Activated naive CD8-positive, alpha-beta T cell treated with anti-CD3 and anti-CD28 coated beads for 36 hours (primary cell): ENCODE measurements at regions not wholly inside any gene's neighbourhood (a gene's known extent, or its start where the extent isn't known, plus 50 kb on each side); places are given as distances from the start of the nearest gene placed in this dataset.
A peak's percentile ranks its signal among the peaks of the same experiment; 100 is the strongest.

Experiments used
- DNase-seq: peaks from one replicate; pipeline ENCODE4 v3.0.0; 2021
- H3K27ac Mint-ChIP-seq: one replicate; pipeline ENCODE4 v1.8.0; 2022; ENCODE audit warnings: mild to moderate bottlenecking, moderate library complexity, mixed read lengths
- H3K27me3 Mint-ChIP-seq: one replicate; pipeline ENCODE4 v1.8.0; 2022; ENCODE audit warnings: mild to moderate bottlenecking, mixed read lengths
- H3K36me3 Mint-ChIP-seq: one replicate; pipeline ENCODE4 v1.8.0; 2021; ENCODE audit warnings: mild to moderate bottlenecking, mixed read lengths
- H3K4me1 Mint-ChIP-seq: one replicate; pipeline ENCODE4 v1.8.0; 2021; ENCODE audit warnings: mixed read lengths
- H3K4me3 Mint-ChIP-seq: one replicate; pipeline ENCODE4 v1.8.0; 2022; ENCODE audit warnings: mild to moderate bottlenecking, moderate library complexity, mixed read lengths
- H3K9me3 Mint-ChIP-seq: one replicate; pipeline ENCODE4 v1.8.0; 2022; ENCODE audit warnings: mixed read lengths

- Mint-ChIP-seq H3K4me1 (no peaks in the 10 kb centered on the region), H3K9me3 (no peaks in the 10 kb centered on the region), H3K36me3 (no peaks in the 10 kb centered on the region), H3K4me3 (no peak overlapping the region), H3K27ac (no peak overlapping the region), H3K27me3 (no peaks in the 10 kb centered on the region)
- DNase-seq, result no peak
Observed at GRCh38 chr17:36750316-36750885, 149.0 kb downstream of the MRM1 start.

GRCh38 chr17:36752096-36752888 lies 150.9 kb downstream of the MRM1 start:
- Mint-ChIP-seq H3K27ac (no peak overlapping the region), H3K27me3 (no peaks in the 10 kb centered on the region), H3K4me3 (no peak overlapping the region), H3K4me1 (no peaks in the 10 kb centered on the region), H3K9me3 (no peaks in the 10 kb centered on the region), H3K36me3 (no peaks in the 10 kb centered on the region)
- DNase-seq, result no peak

- peak; percentile 29 for DNase-seq
- no peaks in the 10 kb centered on the region for H3K4me1 Mint-ChIP-seq
- H3K36me3 Mint-ChIP-seq, result no peaks in the 10 kb centered on the region
- H3K4me3 Mint-ChIP-seq, result no peak overlapping the region
- H3K27ac Mint-ChIP-seq, result no peak overlapping the region
- no peaks in the 10 kb centered on the region for H3K27me3 Mint-ChIP-seq
- H3K9me3 Mint-ChIP-seq, result no peaks in the 10 kb centered on the region
Observed at GRCh38 chr17:36755586-36755985, 154.2 kb downstream of the MRM1 start.

GRCh38 chr17:36756695-36757094 lies 155.3 kb downstream of the MRM1 start:
- Mint-ChIP-seq H3K9me3 (no peaks in the 10 kb centered on the region), H3K4me1 (no peaks in the 10 kb centered on the region), H3K27ac (no peak overlapping the region), H3K4me3 (no peak overlapping the region), H3K36me3 (no peaks in the 10 kb centered on the region), H3K27me3 (no peaks in the 10 kb centered on the region)
- DNase-seq, result no peak

GRCh38 chr17:36760425-36760824 lies 159.0 kb downstream of the MRM1 start:
- H3K9me3 Mint-ChIP-seq, result no peaks in the 10 kb centered on the region
- H3K27me3 Mint-ChIP-seq, result no peaks in the 10 kb centered on the region
- peaks cover 13% of the 10 kb centered on the region for H3K4me1 Mint-ChIP-seq
- H3K27ac Mint-ChIP-seq, result no peak overlapping the region
- no peaks in the 10 kb centered on the region for H3K36me3 Mint-ChIP-seq
- no peak for DNase-seq
- no peak overlapping the region for H3K4me3 Mint-ChIP-seq

GRCh38 chr17:36761203-36761950 lies 160.0 kb downstream of the MRM1 start:
- no peak overlapping the region for H3K4me3 Mint-ChIP-seq
- DNase-seq, result no peak
- no peak overlapping the region for H3K27ac Mint-ChIP-seq
- H3K4me1 Mint-ChIP-seq, result peaks cover 13% of the 10 kb centered on the region
- no peaks in the 10 kb centered on the region for H3K27me3 Mint-ChIP-seq
- no peaks in the 10 kb centered on the region for H3K36me3 Mint-ChIP-seq
- no peaks in the 10 kb centered on the region for H3K9me3 Mint-ChIP-seq

- peaks cover 13% of the 10 kb centered on the region for H3K4me1 Mint-ChIP-seq
- H3K27me3 Mint-ChIP-seq, result no peaks in the 10 kb centered on the region
- H3K27ac Mint-ChIP-seq, result no peak overlapping the region
- no peak overlapping the region for H3K4me3 Mint-ChIP-seq
- H3K36me3 Mint-ChIP-seq, result no peaks in the 10 kb centered on the region
- no peak for DNase-seq
- no peaks in the 10 kb centered on the region for H3K9me3 Mint-ChIP-seq
Observed at GRCh38 chr17:36765436-36766043, 164.2 kb downstream of the MRM1 start.

- H3K27ac Mint-ChIP-seq, result no peak overlapping the region
- no peak overlapping the region for H3K4me3 Mint-ChIP-seq
- no peaks in the 10 kb centered on the region for H3K9me3 Mint-ChIP-seq
- no peak for DNase-seq
- no peaks in the 10 kb centered on the region for H3K36me3 Mint-ChIP-seq
- H3K4me1 Mint-ChIP-seq, result peaks cover 3% of the 10 kb centered on the region
- no peaks in the 10 kb centered on the region for H3K27me3 Mint-ChIP-seq
Observed at GRCh38 chr17:36768394-36768793, 167.0 kb downstream of the MRM1 start.

GRCh38 chr17:36773039-36773438 lies 164.2 kb upstream of the LHX1 start:
- no peak overlapping the region for H3K4me3 Mint-ChIP-seq
- H3K9me3 Mint-ChIP-seq, result no peaks in the 10 kb centered on the region
- no peaks in the 10 kb centered on the region for H3K36me3 Mint-ChIP-seq
- peaks cover 10% of the 10 kb centered on the region for H3K27me3 Mint-ChIP-seq
- no peak overlapping the region for H3K27ac Mint-ChIP-seq
- H3K4me1 Mint-ChIP-seq, result no peaks in the 10 kb centered on the region
- DNase-seq, result no peak

GRCh38 chr17:36777118-36777517 lies 160.2 kb upstream of the LHX1 start:
- no peaks in the 10 kb centered on the region for H3K9me3 Mint-ChIP-seq
- no peak overlapping the region for H3K27ac Mint-ChIP-seq

GRCh38 chr17:36778448-36778847 lies 158.8 kb upstream of the LHX1 start:
- Mint-ChIP-seq H3K36me3 (no peaks in the 10 kb centered on the region), H3K27ac (no peak overlapping the region), H3K4me1 (no peaks in the 10 kb centered on the region), H3K9me3 (no peaks in the 10 kb centered on the region), H3K4me3 (no peak overlapping the region), H3K27me3 (peaks cover 22% of the 10 kb centered on the region)
- DNase-seq, result no peak

More at GRCh38 chr17:36777118-36777517, 160.2 kb upstream of the LHX1 start:
- H3K4me3 Mint-ChIP-seq, result no peak overlapping the region
- peaks cover 22% of the 10 kb centered on the region for H3K27me3 Mint-ChIP-seq
- no peaks in the 10 kb centered on the region for H3K4me1 Mint-ChIP-seq
- no peaks in the 10 kb centered on the region for H3K36me3 Mint-ChIP-seq
- DNase-seq, result no peak

- DNase-seq, result no peak
- Mint-ChIP-seq H3K27ac (no peak overlapping the region), H3K4me3 (no peak overlapping the region), H3K27me3 (peaks cover 22% of the 10 kb centered on the region), H3K9me3 (no peaks in the 10 kb centered on the region), H3K4me1 (no peaks in the 10 kb centered on the region), H3K36me3 (no peaks in the 10 kb centered on the region)
Observed at GRCh38 chr17:36779550-36779949, 157.7 kb upstream of the LHX1 start.

GRCh38 chr17:36784633-36785032 lies 152.6 kb upstream of the LHX1 start:
- H3K36me3 Mint-ChIP-seq, result peaks cover 1% of the 10 kb centered on the region
- no peak for DNase-seq
- peaks cover 30% of the 10 kb centered on the region for H3K27me3 Mint-ChIP-seq
- no peaks in the 10 kb centered on the region for H3K4me1 Mint-ChIP-seq
- H3K27ac Mint-ChIP-seq, result no peak overlapping the region
- H3K4me3 Mint-ChIP-seq, result no peak overlapping the region
- peaks cover 3% of the 10 kb centered on the region for H3K9me3 Mint-ChIP-seq

- Mint-ChIP-seq H3K4me1 (no peaks in the 10 kb centered on the region), H3K36me3 (peaks cover 1% of the 10 kb centered on the region), H3K27me3 (peaks cover 52% of the 10 kb centered on the region), H3K27ac (no peak overlapping the region), H3K4me3 (no peak overlapping the region), H3K9me3 (peaks cover 3% of the 10 kb centered on the region)
- no peak for DNase-seq
Observed at GRCh38 chr17:36786867-36787266, 150.4 kb upstream of the LHX1 start.
